ENCODE measurements at regions not wholly inside any gene's neighbourhood (a gene's known extent, or its start where the extent isn't known, plus 50 kb on each side); places are given as distances from the start of the nearest gene placed in this dataset.
"Not testable (repeated sequence)": the region's sequence is repeated elsewhere in the genome, so short reads cannot be mapped to it uniquely, and the experiment has no call there.

- H3K4me3 Mint-ChIP-seq; POLR2A ChIA-PET; H3K27me3 Mint-ChIP-seq; H3K36me3 Mint-ChIP-seq (ENCODE audit: low read depth); CTCF ChIA-PET; H3K4me1 Mint-ChIP-seq; H3K27ac Mint-ChIP-seq; DNase-seq; H3K9me3 Mint-ChIP-seq: not testable (repeated sequence)
Measured at GRCh38 chr20:26260925-26261324, 564.3 kb upstream of the ZNF337 start.

DNA sequence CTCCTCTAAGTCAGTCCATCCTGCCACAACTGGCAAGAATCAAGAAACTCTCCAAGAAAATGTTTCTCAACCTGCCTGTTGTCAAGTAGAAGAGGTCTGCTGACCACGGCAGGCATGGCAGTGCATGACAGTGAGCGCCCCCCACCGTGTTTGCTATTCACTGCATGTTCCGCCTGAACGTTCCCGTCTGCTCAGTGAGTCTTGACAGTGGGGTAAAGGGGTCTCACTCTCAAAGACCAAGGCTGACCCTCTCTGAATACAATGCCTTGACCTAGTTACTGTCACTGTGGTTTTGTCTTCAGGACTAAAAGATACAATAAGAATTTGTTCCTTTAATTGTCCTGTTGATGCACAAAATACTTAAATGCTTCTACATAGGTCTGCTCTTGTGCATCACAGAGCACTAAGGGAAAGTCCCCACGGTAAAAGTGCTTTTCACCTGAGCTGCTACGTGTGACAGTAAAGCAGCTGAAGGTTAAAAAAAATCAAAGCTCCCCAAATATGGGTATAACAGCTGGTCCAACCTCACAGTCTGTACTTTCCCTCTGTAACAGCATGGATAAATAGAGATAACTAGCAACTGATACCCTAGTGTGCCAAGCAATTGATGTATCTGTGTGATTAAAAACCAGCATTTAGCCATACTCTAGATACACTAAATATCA, 555.8 kb upstream of the ZNF337 start:
- H3K9me3 Mint-ChIP-seq; H3K36me3 Mint-ChIP-seq (ENCODE audit: low read depth); DNase-seq; POLR2A ChIA-PET; H3K27me3 Mint-ChIP-seq; H3K4me3 Mint-ChIP-seq; CTCF ChIA-PET; H3K4me1 Mint-ChIP-seq; H3K27ac Mint-ChIP-seq: not testable (repeated sequence)

GRCh38 chr20:26251376-26251775, 554.7 kb upstream of the ZNF337 start:
- POLR2A ChIA-PET, H3K4me3 Mint-ChIP-seq, CTCF ChIA-PET: not testable (repeated sequence)

DNA sequence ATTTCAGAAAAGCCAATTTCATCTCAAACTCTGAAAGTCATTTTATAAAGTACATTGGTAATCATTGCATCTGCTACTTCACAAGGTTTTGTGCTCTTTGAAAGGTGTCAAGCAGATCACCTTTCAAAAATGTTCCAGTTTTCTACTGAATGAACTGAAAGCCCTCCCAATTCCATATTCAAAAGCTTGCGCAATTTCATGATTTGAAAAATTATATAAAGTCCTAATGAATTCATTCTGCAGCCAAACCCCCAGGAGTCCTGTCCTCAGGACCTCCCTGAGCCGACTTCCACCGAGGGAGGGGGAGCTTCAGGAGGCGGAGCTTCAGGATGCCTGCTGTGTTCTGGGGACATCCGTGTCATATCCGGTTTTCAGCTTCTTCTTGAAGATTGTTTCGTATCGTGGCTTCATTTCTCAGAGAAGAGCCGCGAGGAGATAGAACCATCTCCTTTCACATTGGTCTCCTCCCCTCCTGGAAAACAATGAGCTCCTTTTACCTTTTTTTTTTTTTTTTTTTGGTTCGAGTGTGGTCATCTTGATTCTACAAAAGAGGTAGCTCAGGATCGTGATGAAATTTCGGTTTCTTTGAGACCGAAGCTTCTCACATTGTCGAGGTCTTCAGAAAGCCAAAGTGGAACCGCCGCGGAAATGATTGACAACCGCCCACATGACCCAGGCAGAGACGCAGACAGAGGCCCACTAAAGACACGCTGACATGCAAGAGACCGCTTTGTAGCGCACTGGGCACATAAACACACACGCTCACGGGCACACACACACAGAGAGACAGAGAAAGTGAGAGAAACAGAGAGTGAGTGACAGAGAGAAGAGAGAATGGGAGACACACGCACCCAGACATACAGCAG, 553.8 kb upstream of the ZNF337 start:
- H3K27me3 Mint-ChIP-seq; H3K36me3 Mint-ChIP-seq (ENCODE audit: low read depth); H3K4me3 Mint-ChIP-seq; H3K4me1 Mint-ChIP-seq; H3K9me3 Mint-ChIP-seq; POLR2A ChIA-PET; DNase-seq; CTCF ChIA-PET; H3K27ac Mint-ChIP-seq: not testable (repeated sequence)

More at GRCh38 chr20:26251376-26251775, 554.7 kb upstream of the ZNF337 start:
- not testable (repeated sequence) for DNase-seq; H3K27ac Mint-ChIP-seq; H3K36me3 Mint-ChIP-seq (ENCODE audit: low read depth); H3K9me3 Mint-ChIP-seq; H3K27me3 Mint-ChIP-seq; H3K4me1 Mint-ChIP-seq

- DNase-seq = no peak
- Mint-ChIP-seq H3K27ac (no peak overlapping the region), H3K4me1 (no peaks in the 10 kb centered on the region), H3K27me3 (no peaks in the 10 kb centered on the region), H3K36me3 (ENCODE audit: low read depth) (no peaks in the 10 kb centered on the region), H3K9me3 (peaks cover 17% of the 10 kb centered on the region), H3K4me3 (no peak overlapping the region)
- POLR2A ChIA-PET = no interaction called here
- CTCF ChIA-PET = no interaction called here
Measured at GRCh38 chr20:26243731-26244130, 547.1 kb upstream of the ZNF337 start.

GRCh38 chr20:26220609-26221008, 524.0 kb upstream of the ZNF337 start:
- H3K36me3 Mint-ChIP-seq (ENCODE audit: low read depth); H3K9me3 Mint-ChIP-seq; H3K27me3 Mint-ChIP-seq; DNase-seq; H3K4me1 Mint-ChIP-seq; H3K4me3 Mint-ChIP-seq; POLR2A ChIA-PET; CTCF ChIA-PET; H3K27ac Mint-ChIP-seq: not testable (repeated sequence)

GRCh38 chr20:26219546-26219945, 522.9 kb upstream of the ZNF337 start:
- DNase-seq; H3K27me3 Mint-ChIP-seq; H3K27ac Mint-ChIP-seq; H3K4me3 Mint-ChIP-seq; POLR2A ChIA-PET; CTCF ChIA-PET; H3K4me1 Mint-ChIP-seq; H3K36me3 Mint-ChIP-seq (ENCODE audit: low read depth); H3K9me3 Mint-ChIP-seq: not testable (repeated sequence)

DNA sequence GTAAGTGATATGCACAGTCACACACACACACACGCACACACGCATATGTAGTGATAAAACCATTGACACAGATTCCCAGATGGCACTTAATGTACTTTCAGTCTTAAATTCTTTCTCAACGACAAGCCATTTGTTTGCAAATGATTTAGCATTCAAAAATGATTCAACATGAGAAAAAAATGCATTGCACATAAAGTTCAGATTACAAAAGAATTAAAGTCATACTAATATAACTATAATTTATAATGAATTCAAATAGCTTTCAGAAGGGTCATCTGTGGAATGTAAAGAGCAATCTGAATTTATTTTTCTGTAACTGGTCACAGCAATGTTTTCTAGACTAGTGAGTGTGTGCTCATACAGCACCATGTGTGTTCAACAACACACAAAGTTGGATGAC, 521.6 kb upstream of the ZNF337 start:
- Mint-ChIP-seq H3K36me3 (ENCODE audit: low read depth) (no peaks in the 10 kb centered on the region), H3K4me3 (no peak overlapping the region), H3K27me3 (no peaks in the 10 kb centered on the region), H3K27ac (no peak overlapping the region), H3K9me3 (no peaks in the 10 kb centered on the region), H3K4me1 (no peaks in the 10 kb centered on the region)
- POLR2A ChIA-PET = no interaction called here
- CTCF ChIA-PET = no interaction called here
- no peak for DNase-seq

- Mint-ChIP-seq H3K36me3 (ENCODE audit: low read depth) (no peaks in the 10 kb centered on the region), H3K9me3 (no peaks in the 10 kb centered on the region), H3K4me1 (no peaks in the 10 kb centered on the region), H3K4me3 (no peak overlapping the region), H3K27ac (no peak overlapping the region), H3K27me3 (no peaks in the 10 kb centered on the region)
- CTCF ChIA-PET = no interaction called here
- no peak for DNase-seq
- POLR2A ChIA-PET = no interaction called here
Measured at GRCh38 chr20:26216025-26216424, 519.4 kb upstream of the ZNF337 start.

- peaks cover 4% of the 10 kb centered on the region for H3K27me3 Mint-ChIP-seq
- no peak overlapping the region for H3K4me3 Mint-ChIP-seq
- H3K9me3 Mint-ChIP-seq = no peaks in the 10 kb centered on the region
- H3K36me3 Mint-ChIP-seq (ENCODE audit: low read depth) = no peaks in the 10 kb centered on the region
- CTCF ChIA-PET = no interaction called here
- POLR2A ChIA-PET = no interaction called here
- no peak overlapping the region for H3K27ac Mint-ChIP-seq
- DNase-seq = no peak
- H3K4me1 Mint-ChIP-seq = peaks cover 4% of the 10 kb centered on the region
Measured at GRCh38 chr20:26214991-26215390, 518.3 kb upstream of the ZNF337 start.

GRCh38 chr20:26209171-26209941, 512.7 kb upstream of the ZNF337 start:
- CTCF ChIA-PET = no interaction called here
- Mint-ChIP-seq H3K9me3 (no peaks in the 10 kb centered on the region), H3K4me3 (peak overlapping the region; percentile 45), H3K4me1 (peaks cover 10% of the 10 kb centered on the region), H3K36me3 (ENCODE audit: low read depth) (no peaks in the 10 kb centered on the region), H3K27ac (no peak overlapping the region), H3K27me3 (peaks cover 17% of the 10 kb centered on the region)
- no peak for DNase-seq
- POLR2A ChIA-PET = no interaction called here

DNA sequence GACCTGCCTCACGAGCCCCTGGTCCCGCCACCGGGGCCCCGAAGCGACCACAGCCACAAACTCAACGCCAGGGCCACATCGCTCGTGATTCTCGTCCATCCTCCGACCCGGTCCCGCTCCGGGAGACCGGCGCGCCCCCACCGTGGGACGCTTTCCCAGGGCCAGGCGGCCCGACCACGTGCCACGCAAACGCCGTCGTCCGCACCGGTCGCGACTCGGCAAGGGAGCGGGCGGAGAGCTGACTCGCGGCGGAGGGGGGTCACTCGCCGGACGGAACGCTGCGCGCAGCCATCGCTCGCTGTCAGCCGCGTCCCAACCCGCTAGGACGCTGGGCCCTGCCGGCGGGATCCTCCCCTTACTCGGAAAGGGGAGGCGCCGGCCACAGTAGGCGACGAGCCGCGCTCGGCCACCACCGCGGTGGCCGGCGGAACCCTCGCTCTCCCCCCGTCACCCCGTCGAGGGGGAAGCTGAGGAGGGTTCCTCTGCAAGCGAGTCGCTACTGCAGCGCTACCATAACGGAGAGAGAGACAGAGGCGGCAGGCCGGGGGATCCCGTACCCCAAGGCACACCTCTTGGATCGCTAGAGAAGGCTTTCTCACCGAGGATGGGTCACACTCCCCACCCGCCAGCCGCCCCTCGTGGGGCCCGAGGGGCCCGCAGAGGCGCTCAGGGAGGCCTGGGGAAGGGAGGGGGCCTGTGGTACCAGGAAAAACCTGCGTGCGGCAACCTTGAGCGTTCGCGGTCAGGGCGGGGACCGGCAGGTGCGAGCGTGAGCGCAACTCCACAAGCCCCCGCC, 511.8 kb upstream of the ZNF337 start:
- no peaks in the 10 kb centered on the region for H3K9me3 Mint-ChIP-seq
- peak overlapping the region; percentile 17 for H3K4me3 Mint-ChIP-seq
- no peaks in the 10 kb centered on the region for H3K36me3 Mint-ChIP-seq (ENCODE audit: low read depth)
- CTCF ChIA-PET = no interaction called here
- H3K27me3 Mint-ChIP-seq = peaks cover 17% of the 10 kb centered on the region
- DNase-seq = peak; percentile 26
- H3K27ac Mint-ChIP-seq = no peak overlapping the region
- peaks cover 10% of the 10 kb centered on the region for H3K4me1 Mint-ChIP-seq
- POLR2A ChIA-PET = no interaction called here

DNA sequence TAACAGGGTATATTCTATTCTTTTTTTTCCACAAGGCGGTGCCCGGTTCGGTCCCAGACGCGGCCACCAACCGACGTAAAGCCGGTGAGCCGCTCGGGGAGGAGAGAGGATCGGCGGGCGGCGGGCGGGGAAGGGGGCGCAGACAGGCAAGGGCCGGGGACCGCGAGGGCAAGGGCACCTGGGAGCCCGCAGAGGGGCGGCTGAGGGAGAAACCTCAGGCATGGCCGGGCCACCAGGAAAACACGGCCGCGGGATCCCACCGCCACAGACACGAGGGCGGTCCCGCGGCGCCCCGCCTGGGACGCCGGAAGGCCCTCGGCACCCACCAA, 511.3 kb upstream of the ZNF337 start:
- H3K36me3 Mint-ChIP-seq (ENCODE audit: low read depth); DNase-seq; CTCF ChIA-PET; POLR2A ChIA-PET; H3K9me3 Mint-ChIP-seq; H3K27ac Mint-ChIP-seq: not testable (repeated sequence)
- H3K27me3 Mint-ChIP-seq = peaks cover 17% of the 10 kb centered on the region
- H3K4me1 Mint-ChIP-seq = peaks cover 10% of the 10 kb centered on the region
- peak overlapping the region; percentile 45 for H3K4me3 Mint-ChIP-seq

Measured in activated CD4-positive, alpha-beta memory T cell treated with anti-CD3 and anti-CD28 coated beads, Interleukin-2, amount 10 ng/mL, durations not matched to agents 7 days and 5 days (primary cell).